ENCODE measurements at regions not wholly inside any gene's neighbourhood (a gene's known extent, or its start where the extent isn't known, plus 50 kb on each side); places are given as distances from the start of the nearest gene placed in this dataset.

DNA sequence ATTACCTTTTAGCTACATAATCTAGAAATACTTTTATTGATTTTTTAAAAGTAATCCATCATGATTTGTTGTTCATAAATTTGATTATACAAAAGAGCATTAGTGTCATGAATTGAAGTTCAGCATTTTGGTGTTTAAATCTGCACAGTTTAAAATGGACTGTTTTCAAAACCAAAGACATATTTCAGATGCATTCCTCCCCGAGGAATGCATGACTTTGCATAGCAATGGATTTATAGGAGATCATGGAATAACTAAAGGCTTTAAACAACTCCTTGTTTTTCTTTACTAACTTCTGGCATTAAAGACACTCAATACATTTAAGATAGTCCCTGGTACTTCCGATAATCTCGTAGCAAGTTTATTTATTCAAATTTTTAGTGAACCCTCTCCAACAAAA, 863.1 kb upstream of the TMPRSS15 start:
- Histone ChIP-seq H3K36me3 (ENCODE audit: control insufficient read depth, insufficient read depth, low read length) (no peaks in the 10 kb centered on the region), H3K4me1 (ENCODE audit: control insufficient read depth, insufficient read depth, low read length) (no peaks in the 10 kb centered on the region), H3K4me3 (ENCODE audit: low read length) (no peak overlapping the region), H3K9ac (ENCODE audit: extremely low read depth, low read length, poor library complexity, severe bottlenecking) (no peak overlapping the region), H3K27ac (ENCODE audit: low read depth, low read length) (no peak overlapping the region), H3K27me3 (ENCODE audit: control insufficient read depth, insufficient read depth, low read length, poor library complexity, severe bottlenecking) (no peaks in the 10 kb centered on the region), H3K9me3 (ENCODE audit: control insufficient read depth, low read length) (no peaks in the 10 kb centered on the region)
- WGBS, 2 experiments (ENCODE audit: insufficient coverage in 1 of 2, insufficient read length in 1 of 2) = 93% methylated on average over 3 of the region's 3 CpGs; no CpG with 5 or more reads in 1 of the 2 experiments
- Mint-ChIP-seq H3K27me3 (ENCODE audit: insufficient read depth) (no peaks in the 10 kb centered on the region), H3K4me3 (no peak overlapping the region), H3K36me3 (ENCODE audit: low read depth) (no peaks in the 10 kb centered on the region), H3K4me1 (no peaks in the 10 kb centered on the region), H3K9me3 (no peaks in the 10 kb centered on the region), H3K27ac (no peak overlapping the region)
- no peak for DNase-seq
- TF ChIP-seq, protein P1, sequence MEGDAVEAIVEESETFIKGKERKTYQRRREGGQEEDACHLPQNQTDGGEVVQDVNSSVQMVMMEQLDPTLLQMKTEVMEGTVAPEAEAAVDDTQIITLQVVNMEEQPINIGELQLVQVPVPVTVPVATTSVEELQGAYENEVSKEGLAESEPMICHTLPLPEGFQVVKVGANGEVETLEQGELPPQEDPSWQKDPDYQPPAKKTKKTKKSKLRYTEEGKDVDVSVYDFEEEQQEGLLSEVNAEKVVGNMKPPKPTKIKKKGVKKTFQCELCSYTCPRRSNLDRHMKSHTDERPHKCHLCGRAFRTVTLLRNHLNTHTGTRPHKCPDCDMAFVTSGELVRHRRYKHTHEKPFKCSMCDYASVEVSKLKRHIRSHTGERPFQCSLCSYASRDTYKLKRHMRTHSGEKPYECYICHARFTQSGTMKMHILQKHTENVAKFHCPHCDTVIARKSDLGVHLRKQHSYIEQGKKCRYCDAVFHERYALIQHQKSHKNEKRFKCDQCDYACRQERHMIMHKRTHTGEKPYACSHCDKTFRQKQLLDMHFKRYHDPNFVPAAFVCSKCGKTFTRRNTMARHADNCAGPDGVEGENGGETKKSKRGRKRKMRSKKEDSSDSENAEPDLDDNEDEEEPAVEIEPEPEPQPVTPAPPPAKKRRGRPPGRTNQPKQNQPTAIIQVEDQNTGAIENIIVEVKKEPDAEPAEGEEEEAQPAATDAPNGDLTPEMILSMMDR (conservative IDR thresholded peaks at IDR 0.05) = no peak

DNA sequence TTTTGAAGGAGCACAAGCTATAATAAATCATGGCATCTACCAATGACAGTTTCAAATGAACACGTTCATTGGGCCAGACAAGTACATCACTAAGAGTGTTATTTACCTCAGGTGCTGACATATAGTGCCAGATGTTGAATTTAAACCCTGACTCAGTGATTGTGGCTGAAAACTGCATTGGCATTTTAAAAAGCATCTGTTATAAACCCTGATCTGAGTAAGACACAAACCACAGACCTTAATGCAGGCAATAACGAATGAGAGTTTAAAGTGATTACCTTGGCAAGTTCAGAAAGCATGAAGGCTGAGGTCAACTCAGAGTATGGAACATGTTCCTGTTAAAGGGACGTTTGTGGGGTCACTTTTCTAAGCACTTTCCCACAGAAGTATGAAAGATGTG, 865.1 kb upstream of the TMPRSS15 start:
- 83 to 95% methylated on average over 2 to 3 of the region's 3 CpGs for WGBS, 2 experiments (ENCODE audit: insufficient coverage in 1 of 2, insufficient read length in 1 of 2)
- Histone ChIP-seq H3K4me1 (ENCODE audit: control insufficient read depth, insufficient read depth, low read length) (no peaks in the 10 kb centered on the region), H3K27me3 (ENCODE audit: control insufficient read depth, insufficient read depth, low read length, poor library complexity, severe bottlenecking) (no peaks in the 10 kb centered on the region), H3K4me3 (ENCODE audit: low read length) (no peak overlapping the region), H3K9ac (ENCODE audit: extremely low read depth, low read length, poor library complexity, severe bottlenecking) (no peak overlapping the region), H3K36me3 (ENCODE audit: control insufficient read depth, insufficient read depth, low read length) (no peaks in the 10 kb centered on the region), H3K27ac (ENCODE audit: low read depth, low read length) (no peak overlapping the region), H3K9me3 (ENCODE audit: control insufficient read depth, low read length) (no peaks in the 10 kb centered on the region)
- Mint-ChIP-seq H3K4me3 (no peak overlapping the region), H3K27ac (no peak overlapping the region), H3K27me3 (ENCODE audit: insufficient read depth) (no peaks in the 10 kb centered on the region), H3K4me1 (no peaks in the 10 kb centered on the region), H3K9me3 (no peaks in the 10 kb centered on the region), H3K36me3 (ENCODE audit: low read depth) (no peaks in the 10 kb centered on the region)
- TF ChIP-seq, protein P1 (conservative IDR thresholded peaks at IDR 0.05) = no peak
- DNase-seq = no peak

DNA sequence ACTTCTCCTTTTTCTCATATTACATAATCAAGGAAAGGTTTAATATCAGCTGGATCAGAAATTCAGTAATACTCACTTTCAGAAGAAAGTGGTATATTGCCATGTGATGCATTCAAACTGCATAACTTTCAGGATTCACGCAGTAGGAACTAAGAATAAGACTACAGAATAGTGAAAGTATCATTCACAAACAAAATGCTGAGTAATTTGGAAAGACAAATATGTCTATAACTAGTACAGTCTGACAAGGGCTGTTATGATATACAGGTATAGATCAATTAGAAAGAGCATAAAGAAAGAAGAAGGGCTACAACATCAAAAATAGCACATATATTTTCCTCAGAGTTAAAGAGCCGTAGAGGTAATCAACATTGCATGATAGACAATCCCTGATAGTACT, 871.5 kb upstream of the TMPRSS15 start:
- H3K27ac ChIP-seq (ENCODE audit: low read depth, low read length) = no peak overlapping the region
- H3K27me3 ChIP-seq (ENCODE audit: control insufficient read depth, insufficient read depth, low read length, poor library complexity, severe bottlenecking) = no peaks in the 10 kb centered on the region
- H3K36me3 ChIP-seq (ENCODE audit: control insufficient read depth, insufficient read depth, low read length) = no peaks in the 10 kb centered on the region
- H3K4me3 ChIP-seq (ENCODE audit: low read length) = no peak overlapping the region
- DNase-seq = no peak
- no peaks in the 10 kb centered on the region for H3K4me1 ChIP-seq (ENCODE audit: control insufficient read depth, insufficient read depth, low read length)
- Mint-ChIP-seq H3K36me3 (ENCODE audit: low read depth) (no peaks in the 10 kb centered on the region), H3K27me3 (ENCODE audit: insufficient read depth) (no peaks in the 10 kb centered on the region), H3K4me3 (no peak overlapping the region), H3K9me3 (no peaks in the 10 kb centered on the region), H3K4me1 (no peaks in the 10 kb centered on the region), H3K27ac (no peak overlapping the region)
- TF ChIP-seq, protein P1 (conservative IDR thresholded peaks at IDR 0.05) = no peak
- no peaks in the 10 kb centered on the region for H3K9me3 ChIP-seq (ENCODE audit: control insufficient read depth, low read length)
- 94 to 100% methylated on average over 1 to 2 of the region's 2 CpGs for WGBS, 2 experiments (ENCODE audit: insufficient coverage in 1 of 2, insufficient read length in 1 of 2)
- H3K9ac ChIP-seq (ENCODE audit: extremely low read depth, low read length, poor library complexity, severe bottlenecking) = no peak overlapping the region

Measured in endodermal cell (in vitro differentiated cells).